Nephron progenitor cell (in vitro differentiated cells): ENCODE measurements at regions not wholly inside any gene's neighbourhood (a gene's known extent, or its start where the extent isn't known, plus 50 kb on each side); places are given as distances from the start of the nearest gene placed in this dataset.

Experiments
- DNase-seq: peaks from one replicate; pipeline ENCODE4 v3.0.0; 2021
- H3K27ac Mint-ChIP-seq: 2 replicates; pipeline ENCODE4 v1.8.0; 2021; ENCODE audit warnings: mild to moderate bottlenecking, moderate library complexity, mixed read lengths
- H3K27me3 Mint-ChIP-seq: 2 replicates; pipeline ENCODE4 v1.8.0; 2021; ENCODE audit warnings: mild to moderate bottlenecking, low read depth, mixed read lengths; ENCODE audit not compliant: poor library complexity
- H3K36me3 Mint-ChIP-seq: 2 replicates; pipeline ENCODE4 v1.8.0; 2021; ENCODE audit warnings: low read depth, mixed read lengths
- H3K4me1 Mint-ChIP-seq: 2 replicates; pipeline ENCODE4 v1.8.0; 2021; ENCODE audit warnings: mixed read lengths
- H3K4me3 Mint-ChIP-seq: 2 replicates; pipeline ENCODE4 v1.8.0; 2021; ENCODE audit warnings: mild to moderate bottlenecking, moderate library complexity, mixed read lengths
- H3K9me3 Mint-ChIP-seq: 2 replicates; pipeline ENCODE4 v1.8.0; 2021; ENCODE audit warnings: mild to moderate bottlenecking, moderate library complexity, mixed read lengths
- CTCF ChIP-seq: fragments of 200-600 bp; sonication (generic); IDR thresholded peaks from 2 replicates; pipeline ENCODE4 v1.5.0; 2021; ENCODE audit warnings: antibody characterized with exemption

- peaks cover 36% of the 10 kb centered on the region for H3K9me3 Mint-ChIP-seq
- DNase-seq: no peak
- H3K27ac Mint-ChIP-seq: no peak overlapping the region
- no peak for TF ChIP-seq CTCF
- peaks cover 15% of the 10 kb centered on the region for H3K36me3 Mint-ChIP-seq
- H3K4me1 Mint-ChIP-seq: no peaks in the 10 kb centered on the region
- no peak overlapping the region for H3K4me3 Mint-ChIP-seq
- H3K27me3 Mint-ChIP-seq: no peaks in the 10 kb centered on the region
Measured at GRCh38 chr9:81058782-81059181, 630.6 kb downstream of the TLE1 start.

GRCh38 chr9:81053298-81054025, 635.9 kb downstream of the TLE1 start:
- Mint-ChIP-seq H3K27me3 (no peaks in the 10 kb centered on the region), H3K36me3 (no peaks in the 10 kb centered on the region), H3K9me3 (no peaks in the 10 kb centered on the region), H3K27ac (no peak overlapping the region), H3K4me3 (no peak overlapping the region), H3K4me1 (no peaks in the 10 kb centered on the region)
- TF ChIP-seq CTCF: no peak
- DNase-seq: no peak

- Mint-ChIP-seq H3K27me3 (no peaks in the 10 kb centered on the region), H3K36me3 (no peaks in the 10 kb centered on the region), H3K4me1 (no peaks in the 10 kb centered on the region), H3K27ac (no peak overlapping the region), H3K4me3 (no peak overlapping the region), H3K9me3 (no peaks in the 10 kb centered on the region)
- TF ChIP-seq CTCF: no peak
- DNase-seq: no peak
Measured at GRCh38 chr9:81052846-81053245, 636.5 kb downstream of the TLE1 start.

GRCh38 chr9:81047280-81047679, 642.1 kb downstream of the TLE1 start:
- Mint-ChIP-seq H3K27ac (no peak overlapping the region), H3K9me3 (no peaks in the 10 kb centered on the region)
- TF ChIP-seq CTCF: no peak

GRCh38 chr9:81045658-81046057, 643.7 kb downstream of the TLE1 start:
- Mint-ChIP-seq H3K4me1 (no peaks in the 10 kb centered on the region), H3K9me3 (no peaks in the 10 kb centered on the region), H3K27ac (no peak overlapping the region), H3K27me3 (no peaks in the 10 kb centered on the region), H3K36me3 (no peaks in the 10 kb centered on the region), H3K4me3 (no peak overlapping the region)
- TF ChIP-seq CTCF: no peak
- no peak for DNase-seq

More at GRCh38 chr9:81047280-81047679, 642.1 kb downstream of the TLE1 start:
- Mint-ChIP-seq H3K4me1 (no peaks in the 10 kb centered on the region), H3K27me3 (no peaks in the 10 kb centered on the region), H3K36me3 (no peaks in the 10 kb centered on the region), H3K4me3 (no peak overlapping the region)
- DNase-seq: no peak

GRCh38 chr9:81037889-81038288, 651.5 kb downstream of the TLE1 start:
- Mint-ChIP-seq H3K4me3 (no peak overlapping the region), H3K4me1 (peaks cover 13% of the 10 kb centered on the region), H3K36me3 (no peaks in the 10 kb centered on the region), H3K27ac (no peak overlapping the region), H3K27me3 (no peaks in the 10 kb centered on the region), H3K9me3 (no peaks in the 10 kb centered on the region)
- no peak for DNase-seq
- TF ChIP-seq CTCF: no peak
